NCI-H82 treated with DMSO at 0.1 percent for 48 hours (cell line): ENCODE measurements at regions not wholly inside any gene's neighbourhood (a gene's known extent, or its start where the extent isn't known, plus 50 kb on each side); places are given as distances from the start of the nearest gene placed in this dataset.

Experiments used
- DNase-seq: peaks from one replicate; lab custom pipeline; 2025; ENCODE audit not compliant: unreplicated experiment; lab: John Stamatoyannopoulos, UW

- no peak for DNase-seq
Observed at GRCh38 chr1:56197946-56198345, 381.4 kb downstream of the PLPP3 start.

DNA sequence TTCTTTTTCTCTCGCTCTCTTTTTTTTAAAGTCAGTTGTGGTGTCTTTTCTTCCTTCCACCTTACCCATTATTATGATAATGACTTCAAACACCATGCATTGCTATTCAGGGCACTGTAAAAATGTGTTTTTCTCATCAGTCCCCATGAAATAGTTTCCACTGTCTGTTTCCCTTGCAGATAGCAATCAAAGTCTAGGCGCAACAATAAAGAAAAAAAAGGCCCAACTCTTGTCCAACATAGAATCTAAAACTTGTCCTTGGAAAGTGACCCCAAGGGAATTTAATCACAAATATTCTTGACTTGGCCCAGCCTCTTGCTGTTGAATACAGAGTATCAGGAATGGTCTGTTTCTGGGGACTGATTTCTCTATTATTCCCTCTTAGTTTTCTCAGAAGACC is 382.5 kb downstream of the PLPP3 start:
- no peak for DNase-seq

- DNase-seq = no peak
Observed at GRCh38 chr1:56194701-56195300, 384.6 kb downstream of the PLPP3 start.

DNA sequence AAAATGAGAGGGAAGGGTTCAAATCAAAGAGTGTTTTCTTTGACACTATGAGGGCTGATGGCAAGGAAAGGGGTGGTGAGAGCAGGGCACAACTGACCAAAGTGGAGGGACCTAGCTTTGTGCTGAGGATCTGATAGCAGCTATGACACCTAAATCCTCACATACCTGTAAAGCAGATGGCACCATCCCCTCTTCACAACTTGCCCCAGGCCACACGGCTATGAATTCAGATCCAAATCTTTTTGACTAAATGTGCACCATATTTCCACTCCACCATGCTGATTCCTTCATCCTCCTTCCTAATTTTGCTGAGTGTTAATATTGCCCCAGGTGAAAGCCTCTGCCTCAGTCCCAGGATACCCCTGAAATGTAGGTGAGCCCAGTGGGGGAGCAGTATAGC is 385.7 kb downstream of the PLPP3 start:
- no peak for DNase-seq

DNA sequence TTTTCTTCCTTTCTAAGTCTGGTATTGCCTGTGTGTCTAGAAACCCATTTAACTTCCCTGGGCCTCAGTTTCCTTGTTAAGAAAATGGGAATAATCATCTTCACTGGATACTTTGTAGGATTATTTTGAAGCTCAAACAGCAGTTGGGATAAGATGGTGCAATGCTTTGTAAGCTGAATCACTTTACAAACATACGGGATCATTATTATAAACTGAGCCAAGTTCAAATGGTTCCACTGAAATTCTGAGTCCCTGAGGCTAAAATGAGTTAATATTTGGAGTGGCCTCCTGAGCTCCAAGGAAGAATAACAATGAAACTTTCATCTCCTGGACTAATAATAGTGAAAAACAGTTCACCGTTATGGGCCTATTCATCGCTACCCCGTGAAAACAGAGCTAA is 388.0 kb downstream of the PLPP3 start:
- DNase-seq = no peak

DNA sequence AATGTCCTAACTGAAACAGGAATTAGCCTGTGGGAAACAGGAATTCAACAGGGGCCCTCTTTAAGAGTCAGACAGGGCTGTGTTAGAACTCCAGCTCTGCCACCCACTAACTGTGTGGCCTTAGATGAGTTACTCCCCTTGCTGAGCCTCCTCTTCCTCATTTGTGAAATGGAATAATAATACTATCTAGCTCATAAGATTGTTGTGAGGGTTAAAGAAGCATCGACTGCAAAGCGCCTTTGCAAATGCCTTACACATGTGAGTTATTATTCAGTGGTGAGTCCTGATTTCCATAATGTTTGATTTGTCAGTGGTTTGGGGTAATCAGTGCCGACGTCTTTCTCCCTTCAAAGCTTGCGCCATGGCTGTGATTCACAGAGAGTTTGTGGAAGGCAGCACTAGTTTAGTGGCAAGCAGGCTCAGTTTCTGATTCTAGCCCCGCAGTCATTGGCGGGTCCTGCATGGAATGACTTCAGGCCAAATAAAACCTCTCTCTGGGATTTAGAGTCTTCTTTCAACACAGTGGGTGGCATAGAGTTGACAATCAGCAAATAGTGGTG is 388.5 kb downstream of the PLPP3 start:
- DNase-seq = no peak

DNA sequence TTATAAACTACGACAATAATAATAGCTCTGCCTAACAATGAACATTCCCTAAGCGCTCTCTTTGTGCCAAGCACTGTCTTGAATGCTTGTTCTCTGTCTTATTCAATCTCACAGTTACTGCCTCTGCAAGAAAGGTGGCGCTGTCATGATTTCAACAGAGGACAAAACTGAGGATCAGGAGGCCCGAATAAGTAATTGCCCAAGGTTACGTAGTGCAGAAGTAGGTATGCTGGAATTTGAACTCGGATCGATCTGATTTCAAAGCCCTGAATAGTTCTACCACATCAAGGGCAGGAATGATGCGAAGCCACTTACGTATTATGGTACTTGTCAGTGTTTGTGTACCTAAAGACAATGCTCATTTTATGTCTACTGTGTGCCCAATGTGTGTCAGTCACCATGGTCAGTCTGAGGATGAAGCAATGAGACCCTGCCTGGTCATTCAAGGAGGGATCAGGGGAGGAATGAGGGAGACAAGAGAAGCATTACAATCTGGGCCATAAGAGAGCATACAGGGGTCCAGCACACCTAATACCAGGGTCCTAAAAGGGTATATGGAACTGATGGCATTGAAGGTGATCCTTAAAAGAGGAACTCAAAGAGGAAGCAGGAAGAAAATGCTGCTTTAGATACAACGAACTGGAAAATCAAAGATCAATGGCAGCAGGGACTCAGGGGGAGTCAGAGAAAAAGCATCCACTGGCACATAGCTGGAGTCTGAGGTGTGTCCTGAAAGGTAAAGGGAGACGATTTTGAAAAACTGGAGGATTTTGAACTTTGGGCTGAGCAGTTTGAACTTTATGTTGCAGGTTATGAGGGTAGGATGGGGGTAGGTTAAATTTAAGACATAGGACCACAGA is 389.2 kb downstream of the PLPP3 start:
- no peak for DNase-seq

DNA sequence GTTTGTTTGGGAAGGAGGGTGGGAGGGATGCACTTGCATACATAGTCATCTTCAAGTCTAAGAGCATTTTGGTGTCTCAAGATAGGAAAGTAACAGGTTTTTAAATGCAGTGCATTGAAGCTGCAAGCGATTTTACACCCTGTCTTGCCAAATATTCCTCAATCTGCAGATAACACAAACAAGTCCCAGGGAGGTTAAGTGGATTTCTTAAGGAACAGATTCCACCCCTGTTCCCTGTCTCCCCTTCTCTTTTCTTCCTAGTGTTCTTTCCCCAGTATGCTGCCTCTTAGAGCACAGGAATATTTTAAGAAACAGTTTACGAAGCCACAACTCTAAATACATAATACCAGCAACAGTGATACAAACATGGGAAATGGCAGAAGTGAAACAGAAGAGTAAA is 389.9 kb downstream of the PLPP3 start:
- no peak for DNase-seq

DNA sequence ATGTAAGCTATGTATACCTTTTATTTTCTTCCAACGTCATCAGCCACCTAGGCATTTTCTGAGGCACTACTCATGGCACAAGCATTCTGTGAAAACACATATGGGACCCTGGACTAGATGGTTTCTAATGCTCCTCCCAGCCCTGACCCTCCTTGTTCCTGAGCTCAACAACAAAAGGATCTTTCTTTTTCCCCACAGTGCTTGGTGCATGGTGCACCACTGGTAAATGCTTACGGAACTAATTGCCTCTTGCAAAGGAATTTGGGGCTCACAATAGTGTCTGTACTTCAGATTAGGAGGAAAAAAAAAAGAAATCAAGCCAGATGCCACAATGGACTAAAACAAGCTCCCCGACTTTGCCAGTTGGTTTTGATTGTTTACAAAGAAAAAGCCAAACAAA is 390.5 kb downstream of the PLPP3 start:
- no peak for DNase-seq

DNA sequence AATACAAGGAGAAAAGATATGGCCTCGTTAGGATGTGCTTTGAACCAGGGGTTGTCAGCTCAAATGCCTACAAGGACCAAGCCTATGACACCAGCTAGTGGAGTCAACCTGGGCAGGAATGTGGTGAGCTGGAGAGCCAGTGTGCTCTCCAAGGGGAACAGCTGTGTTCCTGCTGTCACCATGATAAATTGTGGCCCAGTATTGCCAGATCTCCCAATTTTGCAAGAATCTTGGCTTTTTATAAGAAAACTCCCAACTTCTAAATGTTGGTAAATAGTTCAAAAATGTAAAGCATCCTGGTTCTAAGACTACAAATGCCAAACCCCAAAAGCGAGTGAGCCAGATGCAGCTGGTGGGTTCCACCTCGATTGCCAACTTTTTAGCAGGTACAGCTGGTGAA is 391.1 kb downstream of the PLPP3 start:
- no peak for DNase-seq

DNA sequence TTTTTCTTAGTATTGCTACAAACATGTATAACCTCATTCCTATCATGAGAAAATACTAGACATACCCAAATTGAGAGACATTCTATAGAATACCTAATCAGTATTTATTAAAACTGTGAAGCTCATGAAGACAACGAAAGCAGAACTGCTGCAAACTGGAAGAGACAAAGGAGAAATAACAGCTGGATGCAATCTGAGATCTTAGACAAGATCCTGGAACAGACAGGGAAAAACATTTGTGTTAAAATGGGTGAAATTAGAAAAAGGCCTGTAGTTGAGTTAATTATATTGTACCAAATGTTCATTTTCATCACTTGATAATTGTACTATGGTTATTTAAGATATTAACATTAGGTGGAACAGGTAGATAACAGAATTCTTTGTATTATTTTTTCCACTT is 392.0 kb downstream of the PLPP3 start:
- DNase-seq = no peak

DNA sequence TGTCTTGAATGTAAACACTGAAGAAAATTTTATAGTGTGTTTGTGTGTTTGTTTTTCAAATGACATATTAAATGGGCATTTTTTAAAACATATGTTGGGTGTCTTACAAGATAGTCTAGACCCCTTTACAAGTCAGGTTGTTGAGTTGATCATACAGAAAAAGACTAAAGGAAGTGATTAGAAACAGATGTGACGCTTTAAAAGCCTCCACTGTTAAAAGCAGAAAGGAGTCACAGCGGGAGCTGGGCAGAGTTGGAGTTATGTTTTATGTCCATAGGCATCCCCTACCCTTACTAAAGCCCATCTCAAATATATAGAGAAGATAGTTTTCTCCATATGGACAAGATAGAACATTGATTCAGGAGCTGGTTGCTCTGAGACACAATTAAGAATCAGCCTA is 393.9 kb downstream of the PLPP3 start:
- DNase-seq = no peak

GRCh38 chr1:56183151-56183550 is 396.2 kb downstream of the PLPP3 start:
- DNase-seq = no peak

GRCh38 chr1:56180520-56181190 is 398.7 kb downstream of the PLPP3 start:
- no peak for DNase-seq

DNA sequence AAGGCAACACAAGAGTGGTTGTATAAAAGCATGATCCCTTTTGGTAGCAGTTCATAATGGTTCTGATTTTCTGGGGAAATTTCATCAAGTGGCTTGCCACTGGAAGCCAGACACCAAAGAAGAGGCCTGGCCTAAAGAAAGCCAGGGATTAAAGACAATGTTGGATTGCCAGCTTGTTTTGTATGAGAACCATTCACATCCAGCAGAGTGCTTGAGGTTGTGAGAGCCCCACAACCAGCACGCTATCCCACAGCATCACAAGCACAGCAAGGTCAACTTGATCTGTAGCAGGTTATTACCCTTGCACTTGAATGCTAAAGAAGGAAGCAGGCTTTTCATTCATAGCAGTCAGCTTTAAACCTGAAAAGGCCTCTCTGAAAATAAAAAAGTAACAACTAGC is 399.8 kb downstream of the PLPP3 start:
- no peak for DNase-seq

DNA sequence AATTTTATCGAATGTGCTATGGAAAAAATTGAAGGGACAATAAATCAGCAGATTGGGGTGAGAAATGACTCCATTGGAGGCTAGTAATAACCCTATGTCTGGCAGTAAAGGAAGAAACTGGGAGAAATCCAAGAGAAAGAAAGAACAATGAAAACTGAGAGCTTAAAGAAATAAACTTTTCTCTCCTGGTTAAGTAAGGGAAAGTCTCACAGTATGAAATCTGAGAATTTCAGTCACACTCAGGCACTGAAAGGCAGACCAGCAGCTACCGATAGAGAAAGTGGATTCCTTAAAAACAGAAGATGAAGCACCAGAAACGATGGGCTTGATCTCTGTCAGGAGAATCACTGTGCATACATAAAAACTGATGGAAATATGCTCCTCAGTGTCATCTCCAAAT is 404.2 kb downstream of the PLPP3 start:
- DNase-seq = no peak

- DNase-seq = no peak
Observed at GRCh38 chr1:56174176-56174885, 405.0 kb downstream of the PLPP3 start.

- DNase-seq = no peak
Observed at GRCh38 chr1:56173736-56174135, 405.6 kb downstream of the PLPP3 start.

- no peak for DNase-seq
Observed at GRCh38 chr1:56171670-56172069, 407.7 kb downstream of the PLPP3 start.

GRCh38 chr1:56170784-56171320 is 408.5 kb downstream of the PLPP3 start:
- no peak for DNase-seq

DNA sequence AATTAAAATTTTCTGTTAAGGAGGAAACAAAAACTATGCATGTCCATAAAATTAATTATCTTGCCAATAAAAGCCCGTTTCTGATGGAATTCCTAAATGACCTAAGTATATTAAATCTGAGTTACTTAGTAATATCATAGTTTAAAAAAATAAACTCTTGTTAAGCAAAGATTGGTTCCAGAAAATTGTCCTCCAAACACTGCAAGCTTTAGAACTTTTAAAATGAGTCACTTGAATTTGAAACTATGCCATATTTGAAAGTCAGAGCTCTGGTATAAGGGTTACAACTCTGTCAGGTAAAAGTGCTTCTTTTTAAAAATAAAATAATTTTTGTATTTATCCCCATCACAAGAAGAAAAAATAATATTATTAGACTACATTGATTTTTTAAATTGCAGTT is 409.5 kb downstream of the PLPP3 start:
- no peak for DNase-seq
